ENCODE measurements at regions not wholly inside any gene's neighbourhood (a gene's known extent, or its start where the extent isn't known, plus 50 kb on each side); places are given as distances from the start of the nearest gene placed in this dataset.

- TF ChIP-seq CTCF (IDR thresholded peaks at IDR 0.05; ENCODE audit: poor library complexity, severe bottlenecking) (no peak), POLR2AphosphoS5 (IDR thresholded peaks at IDR 0.05) (no peak), RAD21 (conservative IDR thresholded peaks at IDR 0.05) (no peak), EZH2 (IDR thresholded peaks at IDR 0.05; ENCODE audit: borderline replicate concordance, insufficient read depth, low read length, poor library complexity, severe bottlenecking) (no peak), SMC3 (conservative IDR thresholded peaks at IDR 0.05; ENCODE audit: poor library complexity) (no peak), REST (IDR thresholded peaks at IDR 0.05; ENCODE audit: borderline replicate concordance) (no peak), EP300 (conservative IDR thresholded peaks at IDR 0.05; ENCODE audit: poor library complexity, severe bottlenecking) (no peak)
These were observed 842.1 kb downstream of the FSTL5 start for GRCh38 chr4:161321706-161322105.

Measured in neural cell (in vitro differentiated cells).